ENCODE measurements at regions not wholly inside any gene's neighbourhood (a gene's known extent, or its start where the extent isn't known, plus 50 kb on each side); places are given as distances from the start of the nearest gene placed in this dataset.
A peak's percentile ranks its signal among the peaks of the same experiment; 100 is the strongest.
"Not testable (repeated sequence)": the region's sequence is repeated elsewhere in the genome, so short reads cannot be mapped to it uniquely, and the experiment has no call there.

DNA sequence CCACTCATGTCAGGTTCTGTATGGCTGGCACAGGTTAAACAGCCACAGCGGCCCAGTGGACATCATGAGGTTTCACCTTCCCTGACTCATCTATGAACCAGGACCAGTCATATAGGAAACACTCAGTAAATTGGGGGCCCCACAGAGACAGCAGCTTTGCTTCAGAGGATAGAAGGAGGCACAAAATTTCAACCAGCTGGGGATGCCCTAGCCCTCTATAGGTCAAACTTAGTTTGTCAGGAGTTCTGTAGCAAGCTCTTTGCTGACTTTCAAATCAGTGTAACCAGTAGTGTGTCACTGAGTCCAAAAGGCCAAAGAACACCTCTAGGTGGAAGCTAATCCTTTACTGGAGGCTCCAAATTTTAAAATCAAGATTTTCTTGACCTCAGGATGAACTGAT is 4157.8 kb upstream of the TPTE start:
- intact Hi-C loops (cut with DNase I; ENCODE audit: low total_unique reads); H3K27me3 ChIP-seq; H3K4me1 ChIP-seq; H3K4me3 ChIP-seq; H3K9me3 ChIP-seq; H3K27ac ChIP-seq; DNase-seq; H3K36me3 ChIP-seq: not testable (repeated sequence)
- no CpG with 5 or more reads among the region's 1 CpG for WGBS, 5 donors

GRCh38 chr21:6368824-6369223 is 4152.6 kb upstream of the TPTE start:
- 5 to 29% (median 13%) methylated on average over 2 to 7 of the region's 7 CpGs for WGBS, 5 donors
- Histone ChIP-seq H3K4me3 (peak overlapping the region; percentile 14 to 34 (median 26)), H3K27ac (peak overlapping the region; percentile 65 to 86 (median 84))
- intact Hi-C loops (cut with DNase I; ENCODE audit: low total_unique reads); H3K36me3 ChIP-seq; H3K27me3 ChIP-seq; H3K4me1 ChIP-seq; H3K9me3 ChIP-seq: not testable (repeated sequence)
- peak; percentile 19 to 82 for DNase-seq

DNA sequence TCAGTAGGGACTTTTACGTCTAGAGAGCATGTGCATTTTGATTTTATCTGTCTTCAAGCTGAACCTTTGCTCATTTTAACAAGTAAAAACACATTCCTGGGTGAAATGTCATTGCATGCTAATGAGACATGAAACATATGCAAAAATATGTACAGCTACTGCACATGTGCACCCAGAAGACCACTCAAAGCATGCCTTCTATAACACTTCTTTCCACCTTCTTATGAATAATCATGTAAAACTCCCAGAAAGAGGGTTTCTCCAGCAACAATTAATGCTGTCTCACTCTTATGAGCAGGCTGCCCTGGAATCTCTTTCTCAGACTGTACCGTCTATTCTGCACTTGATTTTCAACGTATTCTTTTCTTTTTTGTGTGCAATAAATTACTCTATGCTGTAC is 4148.1 kb upstream of the TPTE start:
- DNase-seq: peak in 1 of 2 donors; percentile 3

DNA sequence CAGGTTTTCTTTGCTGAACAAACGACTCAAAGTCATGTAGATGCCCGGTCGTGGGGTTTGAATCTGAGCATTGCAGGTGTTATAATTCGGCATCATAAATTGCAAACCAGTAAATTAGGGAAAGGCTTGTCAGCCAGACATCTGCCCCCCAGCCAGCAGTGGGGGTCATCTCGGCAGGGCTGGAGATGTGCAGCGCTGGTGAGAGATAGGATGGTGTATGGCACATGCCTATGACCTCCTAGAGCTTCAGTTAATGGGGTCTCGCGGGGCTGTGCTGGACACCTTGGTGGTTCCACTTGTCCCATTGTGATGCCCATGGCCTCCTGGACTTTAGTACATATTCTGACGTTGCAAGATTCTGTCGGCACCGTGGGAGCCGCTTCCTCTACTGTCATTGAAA is 4147.2 kb upstream of the TPTE start:
- H3K27ac ChIP-seq; H3K27me3 ChIP-seq; intact Hi-C loops (cut with DNase I; ENCODE audit: low total_unique reads); H3K4me3 ChIP-seq; H3K9me3 ChIP-seq; H3K4me1 ChIP-seq; H3K36me3 ChIP-seq: not testable (repeated sequence)
- WGBS, 5 donors: 25 to 31% (median 29%) methylated on average over 12 of the region's 12 CpGs
- DNase-seq: peak; percentile 27 to 39
- TF ChIP-seq, protein P1, sequence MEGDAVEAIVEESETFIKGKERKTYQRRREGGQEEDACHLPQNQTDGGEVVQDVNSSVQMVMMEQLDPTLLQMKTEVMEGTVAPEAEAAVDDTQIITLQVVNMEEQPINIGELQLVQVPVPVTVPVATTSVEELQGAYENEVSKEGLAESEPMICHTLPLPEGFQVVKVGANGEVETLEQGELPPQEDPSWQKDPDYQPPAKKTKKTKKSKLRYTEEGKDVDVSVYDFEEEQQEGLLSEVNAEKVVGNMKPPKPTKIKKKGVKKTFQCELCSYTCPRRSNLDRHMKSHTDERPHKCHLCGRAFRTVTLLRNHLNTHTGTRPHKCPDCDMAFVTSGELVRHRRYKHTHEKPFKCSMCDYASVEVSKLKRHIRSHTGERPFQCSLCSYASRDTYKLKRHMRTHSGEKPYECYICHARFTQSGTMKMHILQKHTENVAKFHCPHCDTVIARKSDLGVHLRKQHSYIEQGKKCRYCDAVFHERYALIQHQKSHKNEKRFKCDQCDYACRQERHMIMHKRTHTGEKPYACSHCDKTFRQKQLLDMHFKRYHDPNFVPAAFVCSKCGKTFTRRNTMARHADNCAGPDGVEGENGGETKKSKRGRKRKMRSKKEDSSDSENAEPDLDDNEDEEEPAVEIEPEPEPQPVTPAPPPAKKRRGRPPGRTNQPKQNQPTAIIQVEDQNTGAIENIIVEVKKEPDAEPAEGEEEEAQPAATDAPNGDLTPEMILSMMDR (IDR thresholded peaks at IDR 0.05): peak in 2 of 7 experiments; percentile 15 to 33

More for the DNA sequence above, 4148.1 kb upstream of the TPTE start:
- intact Hi-C loops (cut with DNase I; ENCODE audit: low total_unique reads); H3K4me1 ChIP-seq; H3K4me3 ChIP-seq; H3K9me3 ChIP-seq; H3K36me3 ChIP-seq; H3K27me3 ChIP-seq: not testable (repeated sequence)
- WGBS, 5 donors: no CpG with 5 or more reads among the region's 3 CpGs
- peak overlapping the region in 1 of 5 donors; percentile 43 for H3K27ac ChIP-seq

- intact Hi-C loops (cut with DNase I; ENCODE audit: low total_unique reads); H3K4me3 ChIP-seq; H3K27me3 ChIP-seq; H3K36me3 ChIP-seq; H3K9me3 ChIP-seq; H3K27ac ChIP-seq; H3K4me1 ChIP-seq: not testable (repeated sequence)
- DNase-seq: peak; percentile 9 to 24
- 73 to 83% (median 81%) methylated on average over 4 of the region's 4 CpGs for WGBS, 5 donors
These were observed 4146.5 kb upstream of the TPTE start for GRCh38 chr21:6374926-6375325.

GRCh38 chr21:6375776-6376175 is 4145.6 kb upstream of the TPTE start:
- H3K36me3 ChIP-seq; H3K27ac ChIP-seq; H3K27me3 ChIP-seq; DNase-seq; H3K4me3 ChIP-seq; intact Hi-C loops (cut with DNase I; ENCODE audit: low total_unique reads); H3K4me1 ChIP-seq; H3K9me3 ChIP-seq: not testable (repeated sequence)
- WGBS, 5 donors: 56 to 68% (median 64%) methylated on average over 2 to 4 of the region's 5 CpGs

DNA sequence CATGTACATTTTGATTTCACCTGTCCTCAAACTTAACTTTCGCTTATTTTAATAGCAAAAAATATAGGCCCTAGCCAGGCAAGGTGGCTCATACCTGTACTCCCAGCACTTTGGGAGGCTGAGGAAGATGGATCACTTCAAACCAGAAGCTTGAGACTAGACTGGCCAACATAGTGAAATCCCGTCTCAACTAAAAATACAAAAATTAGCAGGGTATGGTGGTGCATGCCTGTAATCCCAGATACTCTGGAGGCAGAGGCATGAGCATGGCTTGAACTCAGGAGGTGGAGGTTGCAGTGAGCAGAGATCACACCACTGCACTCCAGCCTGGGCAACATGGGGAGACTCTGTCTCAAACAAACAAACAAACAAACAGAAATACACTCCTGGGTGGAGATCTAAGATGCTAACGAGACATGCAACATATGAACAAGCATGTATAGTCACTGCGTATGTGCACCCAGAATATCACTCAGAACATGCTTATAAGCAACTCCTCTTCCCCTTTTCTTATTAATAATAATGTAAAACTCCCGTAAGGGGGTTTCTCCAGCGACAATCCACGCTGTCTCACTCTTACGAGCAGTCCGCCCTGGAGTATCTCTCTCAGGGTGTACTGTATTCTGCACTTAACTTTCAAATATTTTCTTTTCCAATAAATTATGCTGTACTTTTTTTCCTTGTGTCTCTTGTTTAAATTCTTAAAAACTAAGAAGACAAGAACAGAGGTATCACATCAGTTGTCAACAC is 4144.9 kb upstream of the TPTE start:
- intact Hi-C loops (cut with DNase I; ENCODE audit: low total_unique reads); H3K9me3 ChIP-seq; H3K36me3 ChIP-seq; H3K27ac ChIP-seq; H3K27me3 ChIP-seq; H3K4me1 ChIP-seq; H3K4me3 ChIP-seq: not testable (repeated sequence)
- 69 to 81% (median 73%) methylated on average over 9 of the region's 9 CpGs for WGBS, 5 donors
- DNase-seq: peak in 1 of 2 donors; percentile 1

Small RNA genes in the stretch of these regions (small RNA-seq; reads per million reads assigned to genes)
- 0 reads per million in 4 donors for gene RF00019
